ENCODE measurements at regions not wholly inside any gene's neighbourhood (a gene's known extent, or its start where the extent isn't known, plus 50 kb on each side); places are given as distances from the start of the nearest gene placed in this dataset.

DNA sequence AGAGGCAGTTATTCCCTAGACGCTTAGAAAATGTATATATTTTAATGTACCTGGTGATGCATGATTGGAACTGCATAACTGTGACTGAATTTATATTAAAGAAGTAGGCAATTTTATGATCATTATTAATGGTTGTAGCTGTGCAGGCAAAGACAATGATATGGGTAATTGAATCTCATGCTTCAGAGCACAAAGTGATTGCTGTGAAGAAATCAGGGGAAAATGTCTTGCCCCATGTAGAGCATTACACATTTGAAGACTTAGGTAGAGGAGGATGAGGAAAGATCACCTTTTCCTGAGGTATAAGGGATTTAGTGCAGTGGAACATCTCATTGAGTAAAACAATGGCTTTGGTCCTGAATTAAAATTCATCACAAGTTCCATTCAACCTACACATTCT is 246.8 kb upstream of the DCC start:
- TF ChIP-seq, protein P1, sequence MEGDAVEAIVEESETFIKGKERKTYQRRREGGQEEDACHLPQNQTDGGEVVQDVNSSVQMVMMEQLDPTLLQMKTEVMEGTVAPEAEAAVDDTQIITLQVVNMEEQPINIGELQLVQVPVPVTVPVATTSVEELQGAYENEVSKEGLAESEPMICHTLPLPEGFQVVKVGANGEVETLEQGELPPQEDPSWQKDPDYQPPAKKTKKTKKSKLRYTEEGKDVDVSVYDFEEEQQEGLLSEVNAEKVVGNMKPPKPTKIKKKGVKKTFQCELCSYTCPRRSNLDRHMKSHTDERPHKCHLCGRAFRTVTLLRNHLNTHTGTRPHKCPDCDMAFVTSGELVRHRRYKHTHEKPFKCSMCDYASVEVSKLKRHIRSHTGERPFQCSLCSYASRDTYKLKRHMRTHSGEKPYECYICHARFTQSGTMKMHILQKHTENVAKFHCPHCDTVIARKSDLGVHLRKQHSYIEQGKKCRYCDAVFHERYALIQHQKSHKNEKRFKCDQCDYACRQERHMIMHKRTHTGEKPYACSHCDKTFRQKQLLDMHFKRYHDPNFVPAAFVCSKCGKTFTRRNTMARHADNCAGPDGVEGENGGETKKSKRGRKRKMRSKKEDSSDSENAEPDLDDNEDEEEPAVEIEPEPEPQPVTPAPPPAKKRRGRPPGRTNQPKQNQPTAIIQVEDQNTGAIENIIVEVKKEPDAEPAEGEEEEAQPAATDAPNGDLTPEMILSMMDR (IDR thresholded peaks at IDR 0.05; ENCODE audit: low read depth, low read length, poor library complexity, severe bottlenecking): no peak
- TF ChIP-seq EZH2phosphoT487 (IDR thresholded peaks at IDR 0.05; ENCODE audit: borderline replicate concordance, low read length): no peak

Data from DOHH2 (cell line).